DND-41 (cell line): ENCODE measurements at regions not wholly inside any gene's neighbourhood (a gene's known extent, or its start where the extent isn't known, plus 50 kb on each side); places are given as distances from the start of the nearest gene placed in this dataset.

ENCODE experiments used
- CTCF ChIP-seq: IDR thresholded peaks from 2 replicates; pipeline ENCODE4 v1.5.1; 2012; ENCODE audit warnings: borderline replicate concordance, low read length, moderate library complexity, mild to moderate bottlenecking; ENCODE audit not compliant: poor library complexity, severe bottlenecking; ENCODE audit errors: extremely low read depth
- EZH2 ChIP-seq: IDR thresholded peaks from 3 replicates; pipeline ENCODE4 v1.6.1; 2012; ENCODE audit warnings: borderline replicate concordance, low read depth, mild to moderate bottlenecking, moderate library complexity, low read length, inconsistent platforms; ENCODE audit not compliant: severe bottlenecking

DNA sequence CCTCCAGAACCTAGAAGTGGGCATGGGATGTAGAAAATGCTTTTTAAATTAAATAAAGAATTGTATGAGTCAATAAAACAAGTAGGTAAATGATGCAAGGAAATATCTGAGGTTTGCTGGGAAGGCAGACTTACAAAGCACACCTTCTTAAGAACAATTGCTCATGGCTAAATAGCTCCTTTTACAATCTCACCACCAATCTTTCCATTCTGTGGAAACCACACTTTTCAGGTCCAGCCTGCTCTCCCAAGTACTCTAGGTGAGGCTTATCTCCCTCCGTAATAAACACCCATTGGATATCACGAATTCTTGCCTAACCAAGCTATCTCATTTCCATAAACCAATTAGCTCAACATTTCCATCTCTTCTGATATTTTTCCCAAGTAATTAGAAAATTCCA lies 91.5 kb upstream of the SLC8A1 start:
- TF ChIP-seq CTCF (no peak), EZH2 (no peak)
